H1 (cell line): ENCODE measurements at regions not wholly inside any gene's neighbourhood (a gene's known extent, or its start where the extent isn't known, plus 50 kb on each side); places are given as distances from the start of the nearest gene placed in this dataset.

ENCODE experiments used
- ASH2L ChIP-seq: fragments of 200-600, 300-600 bp; sonication (generic); IDR thresholded peaks from one replicate; pipeline ENCODE4 v1.7.1; 2017; ENCODE audit warnings: low read length
- CHD2 ChIP-seq: IDR thresholded peaks from 2 replicates; pipeline ENCODE4 v1.6.1; 2012; ENCODE audit warnings: low read length, improper control_type of control experiment
- CTBP2 ChIP-seq: IDR thresholded peaks from 2 replicates; pipeline ENCODE4 v1.7.0; 2011; ENCODE audit warnings: borderline replicate concordance, mild to moderate bottlenecking, moderate library complexity, mixed read lengths, low read length; ENCODE audit not compliant: insufficient read depth, insufficient read length
- EGR1 ChIP-seq: IDR thresholded peaks from 2 replicates; pipeline ENCODE4 v1.6.1; 2011; ENCODE audit warnings: low read depth, low read length, borderline replicate concordance
- GABPA ChIP-seq: IDR thresholded peaks from 2 replicates; pipeline ENCODE4 v1.6.1; 2011; ENCODE audit warnings: mild to moderate bottlenecking, low read length, moderate library complexity, borderline replicate concordance; ENCODE audit not compliant: insufficient read depth
- MAFK ChIP-seq: IDR thresholded peaks from 2 replicates; pipeline ENCODE4 v1.6.1; 2012; ENCODE audit warnings: low read depth, mild to moderate bottlenecking, improper control_type of control experiment, low read length
- POLR2A ChIP-seq, 2 experiments: IDR thresholded peaks; 1 replicate in 1 of 2; 2 replicates in 1 of 2; pipeline ENCODE4 v1.6.1; 2011; ENCODE audit warnings: low read depth in 2 of 2, low read length in 2 of 2, mild to moderate bottlenecking in 2 of 2; ENCODE audit errors: control extremely low read depth in 1 of 2
- RAD21 ChIP-seq, 2 experiments: IDR thresholded peaks in 1 of 2; conservative IDR thresholded peaks in 1 of 2; 2 replicates each; pipeline ENCODE4 v1.6.1; 2011; ENCODE audit warnings: low read depth in 2 of 2, low read length in 2 of 2, improper control_type of control experiment in 1 of 2, inconsistent platforms in 1 of 2, mild to moderate bottlenecking in 1 of 2, moderate library complexity in 1 of 2
- SP2 ChIP-seq: IDR thresholded peaks from 2 replicates; pipeline ENCODE4 v1.6.1; 2012; ENCODE audit warnings: mild to moderate bottlenecking, low read length, inconsistent platforms
- TAF1 ChIP-seq: IDR thresholded peaks from 2 replicates; pipeline ENCODE4 v1.6.1; 2011; ENCODE audit warnings: mild to moderate bottlenecking, low read depth, low read length
- YY1 ChIP-seq: IDR thresholded peaks from 2 replicates; pipeline ENCODE4 v1.6.1; 2011; ENCODE audit warnings: low read depth, mild to moderate bottlenecking, low read length
- ZNF274 ChIP-seq: IDR thresholded peaks from 2 replicates; pipeline ENCODE4 v1.7.0; 2012; ENCODE audit warnings: low read length, borderline replicate concordance; ENCODE audit errors: extremely low read depth
- TF ChIP-seq, protein P1 (sequence below): fragments of 300-600 bp; sonication (generic); IDR thresholded peaks from 2 replicates; pipeline ENCODE4 v1.7.1; 2012; ENCODE audit warnings: low read length, moderate library complexity, mild to moderate bottlenecking, inconsistent platforms; ENCODE audit not compliant: insufficient replicate concordance
- TF ChIP-seq, protein P2 (sequence below), 3 experiments: IDR thresholded peaks; 1 replicate in 2 of 3; 2 replicates in 1 of 3; pipeline versions ENCODE4 v1.5.1 to v1.6.1; 2011; ENCODE audit warnings: low read length in 3 of 3, mild to moderate bottlenecking in 3 of 3, inconsistent platforms in 2 of 3, low read depth in 1 of 3, moderate library complexity in 1 of 3; ENCODE audit not compliant: insufficient read depth in 1 of 3; ENCODE audit errors: control extremely low read depth in 1 of 3

GRCh38 chr7:106420736-106421135, 136.0 kb upstream of the NAMPT start:
- TF ChIP-seq, protein P1, sequence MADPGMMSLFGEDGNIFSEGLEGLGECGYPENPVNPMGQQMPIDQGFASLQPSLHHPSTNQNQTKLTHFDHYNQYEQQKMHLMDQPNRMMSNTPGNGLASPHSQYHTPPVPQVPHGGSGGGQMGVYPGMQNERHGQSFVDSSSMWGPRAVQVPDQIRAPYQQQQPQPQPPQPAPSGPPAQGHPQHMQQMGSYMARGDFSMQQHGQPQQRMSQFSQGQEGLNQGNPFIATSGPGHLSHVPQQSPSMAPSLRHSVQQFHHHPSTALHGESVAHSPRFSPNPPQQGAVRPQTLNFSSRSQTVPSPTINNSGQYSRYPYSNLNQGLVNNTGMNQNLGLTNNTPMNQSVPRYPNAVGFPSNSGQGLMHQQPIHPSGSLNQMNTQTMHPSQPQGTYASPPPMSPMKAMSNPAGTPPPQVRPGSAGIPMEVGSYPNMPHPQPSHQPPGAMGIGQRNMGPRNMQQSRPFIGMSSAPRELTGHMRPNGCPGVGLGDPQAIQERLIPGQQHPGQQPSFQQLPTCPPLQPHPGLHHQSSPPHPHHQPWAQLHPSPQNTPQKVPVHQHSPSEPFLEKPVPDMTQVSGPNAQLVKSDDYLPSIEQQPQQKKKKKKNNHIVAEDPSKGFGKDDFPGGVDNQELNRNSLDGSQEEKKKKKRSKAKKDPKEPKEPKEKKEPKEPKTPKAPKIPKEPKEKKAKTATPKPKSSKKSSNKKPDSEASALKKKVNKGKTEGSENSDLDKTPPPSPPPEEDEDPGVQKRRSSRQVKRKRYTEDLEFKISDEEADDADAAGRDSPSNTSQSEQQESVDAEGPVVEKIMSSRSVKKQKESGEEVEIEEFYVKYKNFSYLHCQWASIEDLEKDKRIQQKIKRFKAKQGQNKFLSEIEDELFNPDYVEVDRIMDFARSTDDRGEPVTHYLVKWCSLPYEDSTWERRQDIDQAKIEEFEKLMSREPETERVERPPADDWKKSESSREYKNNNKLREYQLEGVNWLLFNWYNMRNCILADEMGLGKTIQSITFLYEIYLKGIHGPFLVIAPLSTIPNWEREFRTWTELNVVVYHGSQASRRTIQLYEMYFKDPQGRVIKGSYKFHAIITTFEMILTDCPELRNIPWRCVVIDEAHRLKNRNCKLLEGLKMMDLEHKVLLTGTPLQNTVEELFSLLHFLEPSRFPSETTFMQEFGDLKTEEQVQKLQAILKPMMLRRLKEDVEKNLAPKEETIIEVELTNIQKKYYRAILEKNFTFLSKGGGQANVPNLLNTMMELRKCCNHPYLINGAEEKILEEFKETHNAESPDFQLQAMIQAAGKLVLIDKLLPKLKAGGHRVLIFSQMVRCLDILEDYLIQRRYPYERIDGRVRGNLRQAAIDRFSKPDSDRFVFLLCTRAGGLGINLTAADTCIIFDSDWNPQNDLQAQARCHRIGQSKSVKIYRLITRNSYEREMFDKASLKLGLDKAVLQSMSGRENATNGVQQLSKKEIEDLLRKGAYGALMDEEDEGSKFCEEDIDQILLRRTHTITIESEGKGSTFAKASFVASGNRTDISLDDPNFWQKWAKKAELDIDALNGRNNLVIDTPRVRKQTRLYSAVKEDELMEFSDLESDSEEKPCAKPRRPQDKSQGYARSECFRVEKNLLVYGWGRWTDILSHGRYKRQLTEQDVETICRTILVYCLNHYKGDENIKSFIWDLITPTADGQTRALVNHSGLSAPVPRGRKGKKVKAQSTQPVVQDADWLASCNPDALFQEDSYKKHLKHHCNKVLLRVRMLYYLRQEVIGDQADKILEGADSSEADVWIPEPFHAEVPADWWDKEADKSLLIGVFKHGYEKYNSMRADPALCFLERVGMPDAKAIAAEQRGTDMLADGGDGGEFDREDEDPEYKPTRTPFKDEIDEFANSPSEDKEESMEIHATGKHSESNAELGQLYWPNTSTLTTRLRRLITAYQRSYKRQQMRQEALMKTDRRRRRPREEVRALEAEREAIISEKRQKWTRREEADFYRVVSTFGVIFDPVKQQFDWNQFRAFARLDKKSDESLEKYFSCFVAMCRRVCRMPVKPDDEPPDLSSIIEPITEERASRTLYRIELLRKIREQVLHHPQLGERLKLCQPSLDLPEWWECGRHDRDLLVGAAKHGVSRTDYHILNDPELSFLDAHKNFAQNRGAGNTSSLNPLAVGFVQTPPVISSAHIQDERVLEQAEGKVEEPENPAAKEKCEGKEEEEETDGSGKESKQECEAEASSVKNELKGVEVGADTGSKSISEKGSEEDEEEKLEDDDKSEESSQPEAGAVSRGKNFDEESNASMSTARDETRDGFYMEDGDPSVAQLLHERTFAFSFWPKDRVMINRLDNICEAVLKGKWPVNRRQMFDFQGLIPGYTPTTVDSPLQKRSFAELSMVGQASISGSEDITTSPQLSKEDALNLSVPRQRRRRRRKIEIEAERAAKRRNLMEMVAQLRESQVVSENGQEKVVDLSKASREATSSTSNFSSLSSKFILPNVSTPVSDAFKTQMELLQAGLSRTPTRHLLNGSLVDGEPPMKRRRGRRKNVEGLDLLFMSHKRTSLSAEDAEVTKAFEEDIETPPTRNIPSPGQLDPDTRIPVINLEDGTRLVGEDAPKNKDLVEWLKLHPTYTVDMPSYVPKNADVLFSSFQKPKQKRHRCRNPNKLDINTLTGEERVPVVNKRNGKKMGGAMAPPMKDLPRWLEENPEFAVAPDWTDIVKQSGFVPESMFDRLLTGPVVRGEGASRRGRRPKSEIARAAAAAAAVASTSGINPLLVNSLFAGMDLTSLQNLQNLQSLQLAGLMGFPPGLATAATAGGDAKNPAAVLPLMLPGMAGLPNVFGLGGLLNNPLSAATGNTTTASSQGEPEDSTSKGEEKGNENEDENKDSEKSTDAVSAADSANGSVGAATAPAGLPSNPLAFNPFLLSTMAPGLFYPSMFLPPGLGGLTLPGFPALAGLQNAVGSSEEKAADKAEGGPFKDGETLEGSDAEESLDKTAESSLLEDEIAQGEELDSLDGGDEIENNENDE = no peak
- TF ChIP-seq CTBP2 (no peak), EGR1 (no peak), GABPA (no peak), MAFK (no peak), ZNF274 (no peak), TAF1 (no peak), CHD2 (no peak), SP2 (no peak), ASH2L (no peak), POLR2A (IDR thresholded peaks at IDR 0.05; ENCODE audit: control extremely low read depth in 1 of 2, low read depth in 2 of 2, low read length in 2 of 2) (no peak), YY1 (no peak), RAD21 (IDR thresholded peaks at IDR 0.05 in 1 of 2, conservative IDR thresholded peaks at IDR 0.05 in 1 of 2; ENCODE audit: low read depth in 2 of 2, low read length in 2 of 2) (no peak)
- TF ChIP-seq, protein P2, sequence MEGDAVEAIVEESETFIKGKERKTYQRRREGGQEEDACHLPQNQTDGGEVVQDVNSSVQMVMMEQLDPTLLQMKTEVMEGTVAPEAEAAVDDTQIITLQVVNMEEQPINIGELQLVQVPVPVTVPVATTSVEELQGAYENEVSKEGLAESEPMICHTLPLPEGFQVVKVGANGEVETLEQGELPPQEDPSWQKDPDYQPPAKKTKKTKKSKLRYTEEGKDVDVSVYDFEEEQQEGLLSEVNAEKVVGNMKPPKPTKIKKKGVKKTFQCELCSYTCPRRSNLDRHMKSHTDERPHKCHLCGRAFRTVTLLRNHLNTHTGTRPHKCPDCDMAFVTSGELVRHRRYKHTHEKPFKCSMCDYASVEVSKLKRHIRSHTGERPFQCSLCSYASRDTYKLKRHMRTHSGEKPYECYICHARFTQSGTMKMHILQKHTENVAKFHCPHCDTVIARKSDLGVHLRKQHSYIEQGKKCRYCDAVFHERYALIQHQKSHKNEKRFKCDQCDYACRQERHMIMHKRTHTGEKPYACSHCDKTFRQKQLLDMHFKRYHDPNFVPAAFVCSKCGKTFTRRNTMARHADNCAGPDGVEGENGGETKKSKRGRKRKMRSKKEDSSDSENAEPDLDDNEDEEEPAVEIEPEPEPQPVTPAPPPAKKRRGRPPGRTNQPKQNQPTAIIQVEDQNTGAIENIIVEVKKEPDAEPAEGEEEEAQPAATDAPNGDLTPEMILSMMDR (IDR thresholded peaks at IDR 0.05; ENCODE audit: control extremely low read depth in 1 of 3, insufficient read depth in 1 of 3, low read depth in 1 of 3, low read length in 3 of 3) = no peak
